Endothelial cell of umbilical vein (primary cell): ENCODE measurements at regions not wholly inside any gene's neighbourhood (a gene's known extent, or its start where the extent isn't known, plus 50 kb on each side); places are given as distances from the start of the nearest gene placed in this dataset.
"Not testable (repeated sequence)": the region's sequence is repeated elsewhere in the genome, so short reads cannot be mapped to it uniquely, and the experiment has no call there.

Experiments
- BruUV-seq: library from RNA; stranded (reverse); fragments of 400-500 nt; replicated peaks from 2 replicates; lab custom pipeline; 2021; lab: Mats Ljungman, UMichigan
- CTCF ChIA-PET: fragments of 300-600, 350-600 bp; sonication (Branson Sonifier 250); formaldehyde crosslinking; loops from one replicate; lab custom pipeline; 2021; ENCODE audit warnings: antibody characterized with exemption, inconsistent platforms; lab: Charles Lee
- POLR2A ChIA-PET: fragments of 300-600, 350-600 bp; sonication (Branson Sonifier 250); formaldehyde crosslinking; loops from one replicate; lab custom pipeline; 2021; ENCODE audit warnings: antibody characterized with exemption, inconsistent platforms; lab: Charles Lee
- DNase-seq: peaks from one replicate; pipeline ENCODE4 v3.0.0-alpha.2; 2011; ENCODE audit warnings: low read depth, low spot score
- FAIRE-seq: peaks from 2 replicates; lab custom pipeline; 2011; peaks lifted over from hg19 to GRCh38; lab: Jason Lieb, UNC
- H2AFZ ChIP-seq: 2 replicates; pipeline ENCODE4 v1.6.0; 2012; ENCODE audit warnings: low read depth, low read length, control low read depth, inconsistent platforms
- H3K27ac ChIP-seq: 2 replicates; pipeline ENCODE4 v1.5.1; 2011; ENCODE audit warnings: low read depth, mild to moderate bottlenecking, control low read depth, low read length, moderate library complexity; ENCODE audit not compliant: insufficient read depth
- H3K27me3 ChIP-seq, 2 experiments: 2 replicates each; pipeline versions ENCODE4 v1.6.0 to v1.6.1; 2011; ENCODE audit warnings: low read length in 2 of 2, mixed read lengths in 1 of 2; ENCODE audit not compliant: control insufficient read depth in 2 of 2, insufficient read depth in 2 of 2
- H3K36me3 ChIP-seq, 2 experiments: 2 replicates in 1 of 2; 3 replicates in 1 of 2; pipeline ENCODE4 v1.5.1; 2011; ENCODE audit warnings: low read length in 2 of 2, mild to moderate bottlenecking in 1 of 2, moderate library complexity in 1 of 2; ENCODE audit not compliant: control insufficient read depth in 2 of 2, insufficient read depth in 2 of 2; ENCODE audit errors: extremely low read depth in 1 of 2
- H3K4me1 ChIP-seq: 3 replicates; pipeline ENCODE4 v1.5.1; 2011; ENCODE audit warnings: mild to moderate bottlenecking, low read length; ENCODE audit not compliant: control insufficient read depth, insufficient read depth; ENCODE audit errors: extremely low read depth
- H3K4me2 ChIP-seq: 2 replicates; pipeline ENCODE4 v1.6.1; 2011; ENCODE audit warnings: low read length, control low read depth, mixed read lengths; ENCODE audit not compliant: insufficient read depth
- H3K4me3 ChIP-seq, 3 experiments: fragments of 200-600 bp in 1 of 3; sonication (generic), shearing (Covaris generic) in 1 of 3; replicated peaks in 1 of 3; 2 replicates each; pipeline ENCODE4 v1.5.1; 2011 to 2016; ENCODE audit warnings: control low read depth in 3 of 3, low read length in 3 of 3, mild to moderate bottlenecking in 2 of 3, inconsistent platforms in 1 of 3, low read depth in 1 of 3, moderate library complexity in 1 of 3; ENCODE audit not compliant: insufficient read depth in 1 of 3
- H3K79me2 ChIP-seq: 2 replicates; pipeline ENCODE4 v1.6.0; 2012; ENCODE audit warnings: low read length, inconsistent platforms; ENCODE audit not compliant: control insufficient read depth, insufficient read depth
- H3K9ac ChIP-seq: replicated peaks from 2 replicates; pipeline ENCODE3; 2011; ENCODE audit warnings: low read length, control low read depth; ENCODE audit not compliant: insufficient read depth; ENCODE audit errors: extremely low read depth
- H3K9me1 ChIP-seq: replicated peaks from 3 replicates; pipeline ENCODE4 v1.6.0; 2011; ENCODE audit warnings: mild to moderate bottlenecking, low read length; ENCODE audit not compliant: control insufficient read depth, insufficient read depth; ENCODE audit errors: extremely low read depth
- H3K9me3 ChIP-seq: replicated peaks from 2 replicates; pipeline ENCODE4 v1.5.1; 2012; ENCODE audit warnings: low read length, inconsistent platforms; ENCODE audit not compliant: control insufficient read depth, insufficient read depth
- H4K20me1 ChIP-seq: replicated peaks from 2 replicates; pipeline ENCODE3; 2011; ENCODE audit warnings: mild to moderate bottlenecking, low read length; ENCODE audit not compliant: control insufficient read depth, insufficient read depth; ENCODE audit errors: extremely low read depth
- CTCF ChIP-seq, 2 donors: IDR thresholded peaks; 1 replicate in 1 of 2; 2 replicates in 1 of 2; pipeline ENCODE4 v1.5.1; 2011; ENCODE audit warnings: low read length in 2 of 2, mild to moderate bottlenecking in 2 of 2, moderate library complexity in 2 of 2, control low read depth in 1 of 2, inconsistent platforms in 1 of 2, low read depth in 1 of 2; ENCODE audit not compliant: insufficient read depth in 1 of 2; ENCODE audit errors: extremely low read depth in 1 of 2
- EZH2 ChIP-seq: IDR thresholded peaks from 2 replicates; pipeline ENCODE4 v1.6.1; 2012; ENCODE audit warnings: borderline replicate concordance, low read depth, mild to moderate bottlenecking, moderate library complexity, low read length, inconsistent platforms; ENCODE audit not compliant: severe bottlenecking
- FOS ChIP-seq: IDR thresholded peaks from 2 replicates; pipeline ENCODE4 v1.6.1; 2011; ENCODE audit warnings: mild to moderate bottlenecking, low read length, moderate library complexity, borderline replicate concordance; ENCODE audit not compliant: insufficient read depth
- GATA2 ChIP-seq: IDR thresholded peaks from 2 replicates; pipeline ENCODE4 v1.7.0; 2011; ENCODE audit warnings: low read depth, mild to moderate bottlenecking, moderate library complexity, mixed read lengths, low read length; ENCODE audit not compliant: insufficient read length, insufficient read depth
- JUN ChIP-seq: IDR thresholded peaks from 2 replicates; pipeline ENCODE4 v1.6.1; 2011; ENCODE audit warnings: borderline replicate concordance, low read depth; ENCODE audit not compliant: insufficient read length, insufficient read depth
- MAX ChIP-seq: IDR thresholded peaks from 2 replicates; pipeline ENCODE4 v1.6.1; 2011; ENCODE audit not compliant: insufficient read depth, insufficient read length
- MYC ChIP-seq: IDR thresholded peaks from one replicate; pipeline ENCODE4 v1.6.1; 2011; ENCODE audit warnings: mild to moderate bottlenecking, low read depth, low read length
- POLR2A ChIP-seq: IDR thresholded peaks from 2 replicates; pipeline ENCODE4 v1.6.1; 2012; ENCODE audit warnings: low read depth, mild to moderate bottlenecking, control low read depth, low read length
- POLR2AphosphoS5 ChIP-seq: IDR thresholded peaks from 2 replicates; pipeline ENCODE4 v1.6.1; 2012; ENCODE audit warnings: low read depth, mild to moderate bottlenecking, control low read depth, low read length, moderate library complexity; ENCODE audit not compliant: insufficient read depth
- dilution Hi-C: fragments of 300-500 bp; cut with MboI; formaldehyde crosslinking; loops from one replicate; pipeline ENCODE4 v1.15.0; 2019; ENCODE audit warnings: low sequenced_read_pairs; ENCODE audit not compliant: extremely low pct_ligation_motif_present
- intact Hi-C: fragments of 100-400 bp; cut with micrococcal nuclease; formaldehyde crosslinking; loops from one replicate; pipeline ENCODE4 v1.10.0; 2022

- intact Hi-C loops, result no loop called here
- Histone ChIP-seq H3K79me2 (no peaks in the 10 kb centered on the region), H3K27ac (no peak overlapping the region), H3K4me3 (no peak overlapping the region), H3K27me3 (peaks cover 2% of the 10 kb centered on the region in 2 experiments), H3K9ac (no peak overlapping the region), H3K4me2 (no peak overlapping the region), H3K9me1 (no peaks in the 10 kb centered on the region), H2AFZ (no peak overlapping the region), H3K36me3 (no peaks in the 10 kb centered on the region), H3K4me1 (no peaks in the 10 kb centered on the region), H4K20me1 (no peaks in the 10 kb centered on the region), H3K9me3 (no peaks in the 10 kb centered on the region)
- no peak for DNase-seq
- TF ChIP-seq EZH2, result no peak
- no peak for TF ChIP-seq POLR2A
- no peak for TF ChIP-seq POLR2AphosphoS5
- TF ChIP-seq FOS, result no peak
- TF ChIP-seq CTCF (IDR thresholded peaks at IDR 0.05; ENCODE audit: extremely low read depth in 1 of 2, insufficient read depth in 1 of 2, low read depth in 1 of 2, low read length in 2 of 2), result no peak
- no peak for TF ChIP-seq JUN
- TF ChIP-seq MAX, result no peak
- TF ChIP-seq MYC, result no peak
- TF ChIP-seq GATA2, result no peak
- FAIRE-seq, result no peak
- ChIA-PET POLR2A (no interaction called here), CTCF (no interaction called here)
- dilution Hi-C loops, result no loop called here
- no TSS peak for BruUV-seq
Measured at GRCh38 chr12:91717804-91718203, 427.8 kb downstream of the BTG1 start.

- H4K20me1 ChIP-seq, H3K36me3 ChIP-seq, CTCF ChIA-PET, FAIRE-seq, H3K4me2 ChIP-seq, H3K9me3 ChIP-seq, H3K9ac ChIP-seq, BruUV-seq, intact Hi-C loops, H2AFZ ChIP-seq, dilution Hi-C loops, H3K27me3 ChIP-seq, POLR2A ChIA-PET, H3K4me1 ChIP-seq, DNase-seq, H3K9me1 ChIP-seq, H3K4me3 ChIP-seq, H3K79me2 ChIP-seq, H3K27ac ChIP-seq: not testable (repeated sequence)
Measured at GRCh38 chr12:91711925-91712324, 433.7 kb downstream of the BTG1 start.
